ENCODE measurements at regions not wholly inside any gene's neighbourhood (a gene's known extent, or its start where the extent isn't known, plus 50 kb on each side); places are given as distances from the start of the nearest gene placed in this dataset.

DNA sequence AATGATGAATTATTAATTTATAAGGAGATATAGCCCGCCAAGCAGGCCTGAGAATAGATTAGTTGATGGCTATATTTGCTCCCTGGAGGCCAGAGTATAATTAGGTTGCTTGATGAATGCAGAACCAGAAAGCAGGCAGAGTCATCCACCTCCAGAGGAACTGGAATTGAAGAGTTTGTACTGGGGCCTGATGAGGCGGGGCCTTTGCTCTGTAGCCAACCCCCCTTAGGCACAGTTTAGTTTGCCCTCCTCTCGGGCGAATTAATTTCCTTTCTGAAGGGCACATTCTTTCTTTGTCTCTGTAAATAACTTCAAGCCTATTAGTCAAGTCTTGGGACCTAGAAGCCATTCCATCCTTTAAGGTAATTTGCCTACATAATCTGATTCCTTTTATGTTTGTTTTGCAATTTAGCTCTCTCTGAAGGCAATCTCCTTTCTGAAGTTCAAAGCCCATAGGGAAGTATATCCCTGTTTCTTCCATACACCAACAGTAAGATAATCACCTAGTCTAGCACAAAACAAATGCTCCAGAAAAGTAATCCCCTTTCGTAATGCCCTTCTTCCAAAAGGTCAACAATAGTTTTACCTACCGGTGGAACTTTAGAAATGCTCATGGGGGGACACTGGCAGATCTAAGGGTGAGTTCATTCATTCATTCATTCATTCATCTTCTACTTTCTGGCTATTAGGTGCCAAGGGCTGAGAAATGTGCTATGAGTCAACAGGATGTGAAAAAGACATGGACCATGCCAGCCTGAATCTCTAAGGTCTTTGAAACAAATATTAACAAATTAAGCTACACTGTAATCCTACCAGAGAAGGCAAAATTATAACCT, 84.8 kb upstream of the NUDT4 start:
- Histone ChIP-seq H3K36me3 (no peaks in the 10 kb centered on the region), H3K27ac (no peak overlapping the region), H3K9me3 (no peaks in the 10 kb centered on the region), H3K27me3 (no peaks in the 10 kb centered on the region), H3K4me3 (no peak overlapping the region), H3K4me1 (no peaks in the 10 kb centered on the region)
- TF ChIP-seq POLR2A (IDR thresholded peaks at IDR 0.05): no peak
- TF ChIP-seq, protein P1, sequence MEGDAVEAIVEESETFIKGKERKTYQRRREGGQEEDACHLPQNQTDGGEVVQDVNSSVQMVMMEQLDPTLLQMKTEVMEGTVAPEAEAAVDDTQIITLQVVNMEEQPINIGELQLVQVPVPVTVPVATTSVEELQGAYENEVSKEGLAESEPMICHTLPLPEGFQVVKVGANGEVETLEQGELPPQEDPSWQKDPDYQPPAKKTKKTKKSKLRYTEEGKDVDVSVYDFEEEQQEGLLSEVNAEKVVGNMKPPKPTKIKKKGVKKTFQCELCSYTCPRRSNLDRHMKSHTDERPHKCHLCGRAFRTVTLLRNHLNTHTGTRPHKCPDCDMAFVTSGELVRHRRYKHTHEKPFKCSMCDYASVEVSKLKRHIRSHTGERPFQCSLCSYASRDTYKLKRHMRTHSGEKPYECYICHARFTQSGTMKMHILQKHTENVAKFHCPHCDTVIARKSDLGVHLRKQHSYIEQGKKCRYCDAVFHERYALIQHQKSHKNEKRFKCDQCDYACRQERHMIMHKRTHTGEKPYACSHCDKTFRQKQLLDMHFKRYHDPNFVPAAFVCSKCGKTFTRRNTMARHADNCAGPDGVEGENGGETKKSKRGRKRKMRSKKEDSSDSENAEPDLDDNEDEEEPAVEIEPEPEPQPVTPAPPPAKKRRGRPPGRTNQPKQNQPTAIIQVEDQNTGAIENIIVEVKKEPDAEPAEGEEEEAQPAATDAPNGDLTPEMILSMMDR (IDR thresholded peaks at IDR 0.05): no peak
- intact Hi-C loops (cut with DNase I; ENCODE audit: low total_unique reads): no loop called here
- no peak for DNase-seq

DNA sequence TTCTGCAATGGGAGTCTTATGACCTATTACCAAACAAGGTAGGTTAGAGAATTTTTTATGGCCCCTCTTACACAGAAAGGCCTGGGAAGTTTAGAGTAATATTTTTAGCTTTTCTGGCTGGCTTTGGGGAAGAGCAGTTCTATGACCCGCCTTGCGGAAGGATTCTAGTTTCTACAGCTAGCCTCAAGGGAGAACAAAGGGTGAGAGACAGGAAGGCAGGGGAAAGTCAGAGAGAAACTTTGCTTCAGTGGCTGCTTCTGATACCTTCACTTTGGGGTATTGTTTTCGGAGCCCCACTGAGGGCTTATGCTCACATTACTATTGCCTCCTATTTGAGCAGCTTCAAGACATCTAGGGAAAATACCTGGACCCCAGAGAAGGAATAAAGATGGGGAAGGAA, 80.7 kb upstream of the NUDT4 start:
- Histone ChIP-seq H3K9me3 (no peaks in the 10 kb centered on the region), H3K4me3 (no peak overlapping the region), H3K36me3 (no peaks in the 10 kb centered on the region), H3K4me1 (no peaks in the 10 kb centered on the region), H3K27me3 (no peaks in the 10 kb centered on the region), H3K27ac (peak overlapping the region in 1 of 2 donors; percentile 31)
- DNase-seq: no peak
- intact Hi-C loops (cut with DNase I; ENCODE audit: low total_unique reads): no loop called here
- TF ChIP-seq, protein P1 (IDR thresholded peaks at IDR 0.05): no peak
- no peak for TF ChIP-seq POLR2A (IDR thresholded peaks at IDR 0.05)

DNA sequence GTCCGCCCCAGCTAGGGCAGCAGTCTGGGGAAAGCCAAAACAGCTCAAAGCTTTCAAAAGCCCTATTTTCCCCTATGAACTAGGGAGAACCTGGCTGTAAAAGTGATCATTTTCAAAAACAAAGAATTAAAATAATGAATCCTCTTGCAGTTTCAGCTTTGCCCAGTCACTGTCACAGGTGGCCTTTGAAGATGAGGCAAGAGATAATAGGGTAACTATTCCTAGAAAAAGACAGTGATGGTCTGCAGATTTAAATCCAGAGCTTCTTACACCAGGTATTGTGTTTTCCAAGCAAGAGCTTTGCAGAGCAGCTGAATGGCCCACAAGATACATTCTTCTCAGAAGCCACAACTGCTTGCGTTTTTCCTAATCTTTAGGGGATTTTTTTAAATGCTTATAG, 80.2 kb upstream of the NUDT4 start:
- intact Hi-C loops (cut with DNase I; ENCODE audit: low total_unique reads): no loop called here
- Histone ChIP-seq H3K36me3 (no peaks in the 10 kb centered on the region), H3K4me3 (no peak overlapping the region), H3K4me1 (no peaks in the 10 kb centered on the region), H3K27ac (peak overlapping the region in 1 of 2 donors; percentile 31), H3K9me3 (no peaks in the 10 kb centered on the region), H3K27me3 (no peaks in the 10 kb centered on the region)
- TF ChIP-seq, protein P1 (IDR thresholded peaks at IDR 0.05): no peak
- no peak for TF ChIP-seq POLR2A (IDR thresholded peaks at IDR 0.05)
- DNase-seq: no peak

DNA sequence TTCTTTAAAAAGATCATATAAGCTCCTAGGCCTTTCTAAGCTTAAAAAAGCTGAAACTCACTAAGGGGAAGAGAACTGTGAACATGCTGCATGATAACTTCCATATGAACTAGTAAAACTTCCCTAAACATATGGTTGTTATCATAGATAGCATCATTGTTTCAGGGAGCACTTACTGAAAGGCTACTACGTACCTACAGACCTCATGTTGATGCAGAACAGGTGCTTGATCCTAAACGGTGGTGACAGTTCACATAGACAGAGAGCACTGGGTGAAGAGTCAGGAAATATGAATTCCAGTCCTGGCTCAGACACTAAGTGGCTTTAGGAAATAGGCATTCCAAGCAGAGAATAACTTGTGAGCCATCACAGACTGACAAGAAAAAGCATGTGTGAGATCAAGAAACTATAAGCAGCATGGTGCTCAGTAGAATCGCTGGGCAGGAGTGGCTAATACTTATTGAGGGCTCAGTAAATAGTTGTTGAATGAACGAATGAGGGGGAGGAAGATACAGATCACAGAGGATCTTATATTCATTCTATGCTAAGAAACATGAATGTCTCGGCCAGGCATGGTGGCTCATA, 78.4 kb upstream of the NUDT4 start:
- no peaks in the 10 kb centered on the region for H3K9me3 ChIP-seq
- no peaks in the 10 kb centered on the region for H3K36me3 ChIP-seq
- intact Hi-C loops (cut with DNase I; ENCODE audit: low total_unique reads): no loop called here
- no peaks in the 10 kb centered on the region for H3K27me3 ChIP-seq
- TF ChIP-seq, protein P1 (IDR thresholded peaks at IDR 0.05): no peak
- TF ChIP-seq POLR2A (IDR thresholded peaks at IDR 0.05): no peak
- H3K27ac ChIP-seq: no peak overlapping the region
- H3K4me1 ChIP-seq: no peaks in the 10 kb centered on the region
- DNase-seq: no peak
- no peak overlapping the region for H3K4me3 ChIP-seq

DNA sequence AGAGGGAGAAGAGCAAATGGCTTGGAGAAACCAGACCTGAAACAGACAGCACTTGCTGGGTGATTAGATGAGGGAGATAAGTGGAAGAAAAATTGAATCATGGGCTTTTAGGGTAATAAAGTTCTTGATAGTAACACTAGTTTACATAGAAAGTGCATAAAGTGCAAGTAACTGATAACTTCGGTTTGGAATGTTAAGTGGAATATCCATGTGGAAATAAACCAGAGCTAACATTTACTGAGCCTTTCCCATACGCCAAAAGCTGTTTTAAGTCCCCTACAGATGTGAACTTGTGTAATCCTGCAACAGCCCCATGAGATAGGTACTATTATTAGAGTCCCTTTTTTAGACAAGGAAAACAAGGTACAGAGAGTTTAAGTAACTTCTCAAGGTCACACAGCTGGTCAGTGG, 77.1 kb upstream of the NUDT4 start:
- Histone ChIP-seq H3K36me3 (no peaks in the 10 kb centered on the region), H3K9me3 (no peaks in the 10 kb centered on the region), H3K27me3 (no peaks in the 10 kb centered on the region), H3K27ac (no peak overlapping the region), H3K4me1 (no peaks in the 10 kb centered on the region), H3K4me3 (no peak overlapping the region)
- no peak for TF ChIP-seq POLR2A (IDR thresholded peaks at IDR 0.05)
- TF ChIP-seq, protein P1 (IDR thresholded peaks at IDR 0.05): no peak
- intact Hi-C loops (cut with DNase I; ENCODE audit: low total_unique reads): no loop called here
- no peak for DNase-seq

Measured in uterus (tissue), 3 donors.